Peyer's patch (tissue), 4 donors: ENCODE measurements at regions not wholly inside any gene's neighbourhood (a gene's known extent, or its start where the extent isn't known, plus 50 kb on each side); places are given as distances from the start of the nearest gene placed in this dataset.

Source experiments
- POLR2A ChIP-seq, 2 donors: fragments of 450-650 bp; IDR thresholded peaks; one replicate each; pipeline ENCODE4 v1.5.1; 2017; ENCODE audit warnings: antibody characterized with exemption in 2 of 2, mild to moderate bottlenecking in 2 of 2, moderate library complexity in 2 of 2
- TF ChIP-seq, protein P1 (sequence below), 6 experiments: fragments of 450-650 bp in 4 of 6; fragments of 200-600 bp in 2 of 6; sonication (generic) in 1 of 6; IDR thresholded peaks; one replicate each; pipeline ENCODE4 v1.5.1; 2017 to 2019; ENCODE audit warnings: antibody characterized with exemption in 6 of 6, mild to moderate bottlenecking in 3 of 6, moderate library complexity in 1 of 6

DNA sequence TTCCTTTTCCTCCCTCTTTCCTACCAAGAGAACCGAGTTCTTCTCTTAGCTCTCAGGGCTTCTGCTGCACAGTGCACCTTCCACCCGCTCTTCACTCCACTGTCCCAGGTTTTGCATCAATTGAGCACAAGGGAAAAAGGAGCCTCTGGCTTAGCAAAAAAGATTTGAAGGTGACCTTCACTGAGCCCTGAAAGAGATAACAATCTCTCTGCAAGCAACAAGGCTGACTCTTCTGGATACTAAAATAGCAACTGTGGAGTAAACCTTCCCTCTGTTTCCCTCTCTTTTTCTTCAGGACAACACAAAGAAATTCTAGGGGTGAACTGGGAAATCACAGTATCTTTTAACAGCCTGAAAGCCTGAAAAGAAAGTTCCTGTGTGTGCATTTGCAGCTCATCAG is 354.7 kb upstream of the PODXL start:
- TF ChIP-seq, protein P1, sequence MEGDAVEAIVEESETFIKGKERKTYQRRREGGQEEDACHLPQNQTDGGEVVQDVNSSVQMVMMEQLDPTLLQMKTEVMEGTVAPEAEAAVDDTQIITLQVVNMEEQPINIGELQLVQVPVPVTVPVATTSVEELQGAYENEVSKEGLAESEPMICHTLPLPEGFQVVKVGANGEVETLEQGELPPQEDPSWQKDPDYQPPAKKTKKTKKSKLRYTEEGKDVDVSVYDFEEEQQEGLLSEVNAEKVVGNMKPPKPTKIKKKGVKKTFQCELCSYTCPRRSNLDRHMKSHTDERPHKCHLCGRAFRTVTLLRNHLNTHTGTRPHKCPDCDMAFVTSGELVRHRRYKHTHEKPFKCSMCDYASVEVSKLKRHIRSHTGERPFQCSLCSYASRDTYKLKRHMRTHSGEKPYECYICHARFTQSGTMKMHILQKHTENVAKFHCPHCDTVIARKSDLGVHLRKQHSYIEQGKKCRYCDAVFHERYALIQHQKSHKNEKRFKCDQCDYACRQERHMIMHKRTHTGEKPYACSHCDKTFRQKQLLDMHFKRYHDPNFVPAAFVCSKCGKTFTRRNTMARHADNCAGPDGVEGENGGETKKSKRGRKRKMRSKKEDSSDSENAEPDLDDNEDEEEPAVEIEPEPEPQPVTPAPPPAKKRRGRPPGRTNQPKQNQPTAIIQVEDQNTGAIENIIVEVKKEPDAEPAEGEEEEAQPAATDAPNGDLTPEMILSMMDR (IDR thresholded peaks at IDR 0.05), result no peak
- TF ChIP-seq POLR2A (IDR thresholded peaks at IDR 0.05), result no peak
